ENCODE measurements at regions not wholly inside any gene's neighbourhood (a gene's known extent, or its start where the extent isn't known, plus 50 kb on each side); places are given as distances from the start of the nearest gene placed in this dataset.

GRCh38 chr5:171544913-171545765 is 125.7 kb downstream of the FGF18 start:
- TF ChIP-seq EP300 (IDR thresholded peaks at IDR 0.05): no peak
- TF ChIP-seq CTCF (IDR thresholded peaks at IDR 0.05): no peak

Measured in ovary (tissue), 3 donors.